ENCODE measurements at regions not wholly inside any gene's neighbourhood (a gene's known extent, or its start where the extent isn't known, plus 50 kb on each side); places are given as distances from the start of the nearest gene placed in this dataset.

DNA sequence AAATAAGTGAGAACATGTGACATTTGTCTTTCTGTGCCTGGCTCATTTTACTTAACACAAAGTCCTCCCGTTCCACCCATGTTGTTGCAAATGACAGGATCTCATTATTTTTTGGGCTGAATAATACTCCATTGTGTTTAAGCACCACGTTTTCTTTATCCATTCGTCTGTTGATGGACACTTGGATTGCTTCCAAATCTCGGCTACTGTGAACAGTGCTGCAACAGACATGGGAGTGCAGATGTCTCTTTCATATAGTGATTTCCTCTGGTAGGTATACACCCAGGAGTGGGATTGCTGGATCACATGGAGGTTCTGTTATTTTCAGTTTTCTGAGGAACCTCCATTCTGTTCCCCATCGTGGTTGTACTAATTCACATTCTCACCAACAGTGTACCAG lies 264.4 kb upstream of the GALNT17 start:
- TF ChIP-seq, protein P1, sequence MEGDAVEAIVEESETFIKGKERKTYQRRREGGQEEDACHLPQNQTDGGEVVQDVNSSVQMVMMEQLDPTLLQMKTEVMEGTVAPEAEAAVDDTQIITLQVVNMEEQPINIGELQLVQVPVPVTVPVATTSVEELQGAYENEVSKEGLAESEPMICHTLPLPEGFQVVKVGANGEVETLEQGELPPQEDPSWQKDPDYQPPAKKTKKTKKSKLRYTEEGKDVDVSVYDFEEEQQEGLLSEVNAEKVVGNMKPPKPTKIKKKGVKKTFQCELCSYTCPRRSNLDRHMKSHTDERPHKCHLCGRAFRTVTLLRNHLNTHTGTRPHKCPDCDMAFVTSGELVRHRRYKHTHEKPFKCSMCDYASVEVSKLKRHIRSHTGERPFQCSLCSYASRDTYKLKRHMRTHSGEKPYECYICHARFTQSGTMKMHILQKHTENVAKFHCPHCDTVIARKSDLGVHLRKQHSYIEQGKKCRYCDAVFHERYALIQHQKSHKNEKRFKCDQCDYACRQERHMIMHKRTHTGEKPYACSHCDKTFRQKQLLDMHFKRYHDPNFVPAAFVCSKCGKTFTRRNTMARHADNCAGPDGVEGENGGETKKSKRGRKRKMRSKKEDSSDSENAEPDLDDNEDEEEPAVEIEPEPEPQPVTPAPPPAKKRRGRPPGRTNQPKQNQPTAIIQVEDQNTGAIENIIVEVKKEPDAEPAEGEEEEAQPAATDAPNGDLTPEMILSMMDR (IDR thresholded peaks at IDR 0.05; ENCODE audit: low read depth, low read length), result no peak
- no peak for TF ChIP-seq EZH2phosphoT487 (IDR thresholded peaks at IDR 0.05; ENCODE audit: low read depth)
